GM21717 (cell line): ENCODE measurements at regions not wholly inside any gene's neighbourhood (a gene's known extent, or its start where the extent isn't known, plus 50 kb on each side); places are given as distances from the start of the nearest gene placed in this dataset.
"Not testable (repeated sequence)": the region's sequence is repeated elsewhere in the genome, so short reads cannot be mapped to it uniquely, and the experiment has no call there.

Source experiments
- ATAC-seq: cut with Tn5 transposase; IDR thresholded peaks from one replicate; pipeline ENCODE4 v1.9.1; 2021; ENCODE audit warnings: mild to moderate bottlenecking, moderate library complexity; ENCODE audit not compliant: unreplicated experiment

GRCh38 chr14:105635560-105635959 lies 109.2 kb downstream of the TMEM121 start:
- no peak for ATAC-seq

GRCh38 chr14:105636021-105636420 lies 109.6 kb downstream of the TMEM121 start:
- ATAC-seq, result not testable (repeated sequence)

- ATAC-seq, result no peak
Observed at GRCh38 chr14:105636935-105637334, 110.6 kb downstream of the TMEM121 start.

DNA sequence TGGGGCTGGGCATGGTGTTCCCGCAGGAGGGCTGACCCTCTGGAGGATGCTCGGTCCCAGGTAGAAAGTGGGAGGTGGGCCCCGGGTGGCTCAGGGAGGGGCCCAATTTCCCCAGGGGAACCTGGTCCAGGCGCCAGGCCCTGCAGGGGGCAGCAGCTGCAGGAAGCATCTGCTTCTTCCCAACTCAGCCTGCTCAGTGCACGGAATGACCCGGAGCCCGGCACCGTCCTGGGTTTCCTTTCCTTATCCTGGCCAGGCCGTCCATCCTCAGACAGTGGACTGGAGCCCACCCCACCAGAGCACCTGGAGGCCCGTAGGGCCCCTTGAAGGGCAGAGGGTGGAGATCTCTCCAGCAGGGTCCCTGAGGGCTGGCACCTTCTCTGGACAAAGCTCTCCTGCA lies 111.0 kb downstream of the TMEM121 start:
- ATAC-seq, result not testable (repeated sequence)

DNA sequence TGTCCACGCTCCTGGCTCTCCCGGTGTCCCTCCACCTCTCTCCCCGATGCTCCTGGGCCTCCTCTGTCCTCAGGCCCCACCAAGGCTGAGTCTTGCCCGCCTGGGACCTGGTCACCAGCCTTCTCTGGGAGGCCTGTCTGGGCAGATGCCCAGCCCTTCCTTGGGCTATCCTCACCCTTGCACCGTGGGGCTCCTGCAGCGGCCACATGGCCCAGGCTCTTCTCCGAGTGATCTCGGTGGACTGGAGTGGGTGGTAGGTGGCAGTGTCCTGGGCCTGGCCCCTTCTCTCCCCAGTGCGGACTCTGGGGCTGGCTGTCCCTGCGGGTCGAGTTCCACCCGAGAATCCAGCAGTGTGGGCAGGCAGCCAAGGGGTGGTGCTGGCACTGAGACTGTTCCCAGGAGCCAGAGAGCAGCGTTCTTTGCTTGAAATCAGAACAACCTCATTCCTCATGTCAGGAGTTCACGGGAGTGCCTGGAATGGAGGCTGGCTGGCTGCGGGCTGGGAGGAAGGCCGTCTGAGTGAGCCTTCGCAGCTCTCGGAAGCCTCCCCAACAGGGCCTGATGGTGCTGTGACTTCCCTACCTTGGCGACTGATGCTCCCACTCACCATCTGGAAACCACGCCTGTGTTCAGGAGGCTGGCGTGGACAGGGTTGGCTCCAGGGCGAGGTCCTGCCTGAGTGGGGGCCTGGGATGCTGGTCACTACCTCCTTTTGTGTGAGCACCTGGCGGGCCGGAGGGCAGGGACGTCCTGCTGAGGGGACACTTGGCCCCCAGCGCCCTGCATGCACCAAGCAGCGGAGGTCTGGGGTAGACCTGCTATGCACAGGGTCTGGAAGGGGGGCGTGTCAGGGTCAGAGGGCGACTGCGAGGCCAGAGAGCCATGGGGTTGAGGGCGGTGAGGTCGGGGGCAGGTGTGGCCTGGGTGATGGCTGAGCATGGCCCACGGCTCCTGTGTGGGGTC lies 113.9 kb downstream of the TMEM121 start:
- ATAC-seq, result not testable (repeated sequence)

DNA sequence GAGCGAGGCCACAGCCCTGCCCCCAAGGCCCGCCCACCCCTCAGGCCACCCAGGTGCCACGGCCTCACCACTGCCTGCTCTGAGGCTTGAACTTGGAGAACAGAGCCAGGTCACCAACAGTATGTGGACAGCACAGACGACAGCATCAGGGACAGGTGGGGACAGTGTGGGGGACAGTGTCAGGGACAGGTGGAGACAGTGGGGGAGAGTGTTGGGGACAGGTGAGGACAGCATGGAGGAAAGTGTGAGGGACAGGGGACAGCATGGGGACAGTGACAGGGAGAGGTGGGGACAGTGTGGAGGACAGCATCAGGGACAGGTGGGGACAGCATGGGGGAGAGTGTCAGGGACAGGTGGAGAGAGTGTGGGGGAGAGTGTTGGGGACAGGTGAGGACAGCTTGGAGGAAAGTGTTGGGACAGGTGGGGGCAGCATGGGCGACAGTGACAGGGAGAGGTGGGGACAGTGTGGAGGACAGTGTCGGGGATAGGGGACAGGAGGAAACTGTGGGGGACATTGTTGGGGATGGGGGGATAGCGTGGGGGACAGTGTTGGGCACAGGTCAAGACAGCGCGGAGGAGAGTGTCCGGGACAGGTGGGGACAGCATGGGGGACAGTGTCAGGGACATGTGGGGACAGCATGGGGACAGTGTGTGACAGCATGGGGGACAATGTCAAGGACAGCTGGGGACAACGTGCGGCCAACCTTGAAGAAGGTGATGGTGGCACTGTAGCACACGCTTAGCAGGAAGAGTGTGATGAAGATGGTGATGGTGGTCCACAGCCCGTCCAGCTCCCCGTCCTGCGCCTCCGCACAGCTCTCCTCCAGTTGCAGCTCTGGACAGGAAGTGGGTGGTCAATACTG lies 114.9 kb downstream of the TMEM121 start:
- ATAC-seq, result no peak

DNA sequence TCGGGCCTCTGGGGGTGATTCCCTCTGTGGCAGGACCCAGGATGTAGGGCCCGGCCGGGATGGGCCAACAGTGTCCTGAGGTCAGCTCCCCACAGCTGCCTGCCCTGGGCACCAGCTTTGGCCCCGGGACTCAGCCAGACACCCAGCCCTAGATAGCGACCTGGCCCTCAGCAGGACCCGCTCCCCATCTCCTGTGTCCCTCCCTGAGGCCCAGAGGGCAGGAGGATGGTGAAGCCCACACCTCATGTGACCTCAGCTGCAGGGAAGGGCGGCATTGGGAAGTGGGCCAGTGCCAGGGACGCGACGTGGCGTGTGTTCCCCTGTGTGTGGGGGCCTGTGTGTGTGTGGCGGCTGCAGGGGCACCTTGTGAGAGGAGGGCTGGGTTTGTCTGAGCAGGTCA lies 115.6 kb downstream of the TMEM121 start:
- not testable (repeated sequence) for ATAC-seq

DNA sequence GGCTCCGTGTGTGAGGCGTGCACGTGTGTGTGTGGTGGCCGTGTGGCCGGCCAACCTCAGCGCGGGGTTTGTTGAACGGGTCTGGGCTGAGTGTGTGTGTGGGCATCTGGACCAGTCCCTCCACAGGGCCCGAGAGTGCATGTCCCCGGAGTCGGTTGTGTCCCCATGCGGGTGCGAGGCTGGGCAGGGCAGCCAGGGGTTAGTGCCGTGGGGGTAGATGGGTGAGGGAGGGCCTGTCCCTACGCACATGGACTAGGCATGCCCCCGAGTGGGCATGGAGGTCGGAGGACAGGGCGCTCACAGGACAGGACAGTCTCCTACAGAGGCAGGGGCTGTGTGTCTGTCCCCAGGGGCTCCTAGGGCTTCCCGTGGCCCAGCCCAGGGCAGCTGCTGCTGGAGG lies 116.1 kb downstream of the TMEM121 start:
- ATAC-seq, result not testable (repeated sequence)

DNA sequence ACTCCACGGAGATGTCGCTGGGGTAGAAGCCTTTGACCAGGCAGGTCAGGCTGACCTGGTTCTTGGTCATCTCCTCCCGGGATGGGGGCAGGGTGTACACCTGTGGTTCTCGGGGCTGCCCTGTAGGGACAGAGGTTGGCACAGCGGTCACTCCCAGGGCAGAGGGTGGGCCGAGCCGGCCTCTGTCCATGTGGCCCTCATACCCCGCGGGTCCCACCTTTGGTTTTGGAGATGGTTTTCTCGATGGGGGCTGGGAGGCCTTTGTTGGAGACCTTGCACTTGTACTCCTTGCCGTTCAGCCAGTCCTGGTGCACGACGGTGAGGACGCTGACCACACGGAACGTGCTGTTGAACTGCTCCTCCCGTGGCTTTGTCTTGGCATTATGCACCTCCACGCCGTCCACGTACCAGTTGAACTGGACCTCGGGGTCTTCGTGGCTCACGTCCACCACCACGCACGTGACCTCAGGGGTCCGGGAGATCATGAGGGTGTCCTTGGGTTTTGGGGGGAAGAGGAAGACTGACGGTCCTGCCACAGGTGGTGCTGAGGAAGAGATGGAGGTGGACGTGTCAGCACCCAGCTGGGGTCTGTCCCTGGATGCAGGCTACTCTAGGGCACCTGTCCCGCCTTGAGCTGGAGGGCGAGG lies 117.1 kb downstream of the TMEM121 start:
- not testable (repeated sequence) for ATAC-seq

- not testable (repeated sequence) for ATAC-seq
Observed at GRCh38 chr14:105644053-105644435, 117.7 kb downstream of the TMEM121 start.

DNA sequence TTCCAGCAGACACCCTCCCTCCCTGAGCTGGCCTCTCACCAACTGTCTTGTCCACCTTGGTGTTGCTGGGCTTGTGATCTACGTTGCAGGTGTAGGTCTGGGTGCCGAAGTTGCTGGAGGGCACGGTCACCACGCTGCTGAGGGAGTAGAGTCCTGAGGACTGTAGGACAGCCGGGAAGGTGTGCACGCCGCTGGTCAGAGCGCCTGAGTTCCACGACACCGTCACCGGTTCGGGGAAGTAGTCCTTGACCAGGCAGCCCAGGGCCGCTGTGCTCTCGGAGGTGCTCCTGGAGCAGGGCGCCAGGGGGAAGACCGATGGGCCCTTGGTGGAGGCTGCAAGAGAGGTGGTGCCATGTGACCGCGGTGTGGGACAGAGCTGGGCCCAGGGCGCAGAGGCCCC lies 118.1 kb downstream of the TMEM121 start:
- not testable (repeated sequence) for ATAC-seq

DNA sequence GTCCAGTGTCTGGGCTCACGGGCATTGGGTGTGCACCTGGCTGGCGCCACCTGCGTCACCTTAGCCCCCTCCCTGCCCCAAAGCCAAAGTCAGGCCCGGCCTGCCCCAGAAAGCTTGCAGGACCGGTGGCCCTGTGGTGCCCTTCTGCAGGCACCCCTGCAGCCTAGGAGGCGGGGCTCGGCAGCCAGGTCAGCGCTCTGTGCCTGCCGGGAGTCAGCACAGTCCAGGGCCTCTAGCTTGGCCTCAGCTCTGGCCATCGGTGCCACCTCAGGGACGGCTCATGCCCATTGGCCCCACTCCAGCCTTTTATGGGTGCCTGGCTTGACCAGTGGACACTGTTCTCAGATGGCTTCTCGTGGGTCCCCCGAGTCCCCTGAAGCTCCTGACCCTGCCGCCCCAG lies 118.5 kb downstream of the TMEM121 start:
- not testable (repeated sequence) for ATAC-seq

GRCh38 chr14:105645389-105645788 lies 119.0 kb downstream of the TMEM121 start:
- ATAC-seq, result not testable (repeated sequence)

DNA sequence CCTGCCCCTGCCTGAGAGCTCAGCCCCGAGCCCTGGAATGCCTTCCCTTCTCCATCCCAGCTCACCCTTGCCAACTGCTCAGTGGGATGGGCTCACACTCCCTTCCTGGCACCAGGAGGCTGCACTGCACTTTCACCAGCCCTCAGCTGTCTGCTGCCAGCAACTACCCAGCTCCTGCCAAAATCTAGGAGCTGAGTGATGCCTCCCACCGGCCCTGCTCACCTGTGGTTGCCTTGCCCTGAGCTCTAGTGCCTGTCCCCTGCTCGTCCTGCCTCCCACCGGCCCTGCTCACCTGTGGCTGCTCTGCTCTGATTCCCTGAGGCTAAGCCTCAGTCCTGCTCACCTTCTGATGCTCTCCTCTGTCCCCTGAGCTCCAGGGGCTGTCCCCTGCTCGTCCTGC lies 119.8 kb downstream of the TMEM121 start:
- no peak for ATAC-seq

- not testable (repeated sequence) for ATAC-seq
Observed at GRCh38 chr14:105646711-105647281, 120.4 kb downstream of the TMEM121 start.

- not testable (repeated sequence) for ATAC-seq
Observed at GRCh38 chr14:105647426-105647783, 121.0 kb downstream of the TMEM121 start.

DNA sequence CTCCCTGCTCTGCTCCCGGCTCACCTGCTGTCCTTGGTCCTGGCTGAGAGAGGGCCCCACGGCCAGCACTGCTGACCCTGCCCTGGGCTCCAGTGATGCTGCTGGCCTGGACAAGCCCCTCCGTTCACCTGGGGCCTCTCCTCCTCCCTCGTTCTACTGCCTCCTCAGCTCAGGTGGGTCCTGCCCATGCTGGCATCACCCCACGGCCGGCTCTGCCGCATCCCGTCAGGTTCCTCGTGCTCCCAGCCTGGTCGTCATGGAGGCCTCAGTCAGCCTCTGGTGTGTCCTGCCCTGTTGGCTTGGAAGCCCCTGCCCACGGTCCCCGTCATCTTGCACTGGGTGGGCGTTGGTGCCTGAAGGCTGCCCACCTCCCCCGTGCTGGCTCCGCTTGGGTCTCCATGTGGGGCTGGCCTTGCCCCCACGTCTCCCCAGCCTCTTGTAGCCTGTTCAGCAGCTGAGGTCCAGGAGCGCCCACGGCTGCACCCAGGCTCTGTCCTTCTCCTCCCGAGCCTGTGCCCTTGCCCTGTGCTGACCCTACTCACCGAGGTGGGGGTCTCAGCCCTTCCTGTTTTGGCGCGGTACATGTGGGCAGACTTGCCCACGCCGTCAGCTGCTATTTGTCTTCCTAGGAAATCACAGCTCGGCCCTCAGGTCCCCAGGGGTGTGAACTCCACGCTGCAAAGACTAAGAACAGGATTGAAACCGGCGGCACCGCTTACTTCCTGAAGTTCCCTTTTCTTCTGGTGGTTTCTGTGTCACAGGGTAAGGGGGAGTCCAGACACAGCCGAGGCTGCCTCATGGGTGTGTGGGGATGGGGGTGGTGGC lies 121.6 kb downstream of the TMEM121 start:
- no peak for ATAC-seq

DNA sequence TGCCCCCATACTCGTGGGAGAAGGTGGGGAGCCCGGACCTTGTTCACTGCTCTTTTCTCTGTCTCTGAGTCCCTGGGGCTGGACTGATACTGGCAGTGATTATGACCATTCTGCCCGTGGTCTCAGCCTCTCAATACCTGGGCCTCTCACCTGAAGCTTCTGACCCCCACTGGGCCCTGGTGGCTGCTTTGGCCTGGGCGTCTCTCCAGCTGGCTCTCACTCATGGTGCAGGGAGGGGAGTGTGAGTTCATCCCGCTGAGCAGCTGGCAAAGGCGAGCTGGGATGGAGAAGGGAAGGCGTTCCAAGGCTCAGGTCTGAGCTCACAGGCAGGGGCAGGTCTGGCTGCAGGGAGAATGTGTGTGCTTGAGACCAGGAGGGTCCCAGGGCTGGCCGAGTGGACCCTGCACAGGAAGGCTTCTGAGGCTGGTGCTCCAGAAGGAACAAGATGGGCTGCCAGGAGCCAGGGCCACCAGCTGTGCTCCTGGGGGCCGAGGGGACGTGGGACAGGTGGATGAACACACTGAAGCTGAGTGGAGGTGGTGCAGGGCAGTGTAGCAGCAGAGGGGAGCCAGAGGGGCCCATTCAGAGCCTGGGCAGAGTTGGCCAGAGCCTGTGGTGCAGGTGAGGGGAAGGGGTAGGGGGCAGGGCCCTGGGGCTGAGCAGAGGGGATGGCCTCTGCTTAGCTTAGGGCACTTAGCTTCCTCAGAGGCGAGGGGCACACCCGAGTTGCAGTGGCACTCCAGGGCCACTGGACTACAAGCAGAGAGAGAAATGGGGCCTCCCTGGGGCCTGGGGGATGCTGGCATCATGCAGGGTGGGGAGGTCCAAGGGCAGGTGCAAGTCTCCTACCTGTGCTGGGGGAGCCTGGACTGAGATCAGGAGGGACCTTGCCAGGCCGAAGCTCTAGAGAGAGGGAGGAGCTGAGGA lies 122.5 kb downstream of the TMEM121 start:
- ATAC-seq, result not testable (repeated sequence)

- ATAC-seq, result not testable (repeated sequence)
Observed at GRCh38 chr14:105652317-105652716, 125.9 kb downstream of the TMEM121 start.
